Bronchial epithelial cell (primary cell): ENCODE measurements at regions not wholly inside any gene's neighbourhood (a gene's known extent, or its start where the extent isn't known, plus 50 kb on each side); places are given as distances from the start of the nearest gene placed in this dataset.

ENCODE experiments used
- DNase-seq: peaks from one replicate; pipeline ENCODE4 v3.0.0-alpha.2; 2010; ENCODE audit warnings: low read depth
- FAIRE-seq: peaks from 2 replicates; lab custom pipeline; 2011; peaks lifted over from hg19 to GRCh38; lab: Jason Lieb, UNC
- H3K27me3 ChIP-seq: 2 replicates; pipeline ENCODE4 v1.5.1; 2011; ENCODE audit warnings: low read length; ENCODE audit not compliant: control insufficient read depth, insufficient read depth
- H3K36me3 ChIP-seq: 2 replicates; pipeline ENCODE4 v1.5.1; 2011; ENCODE audit warnings: low read length; ENCODE audit not compliant: control insufficient read depth, insufficient read depth
- H3K4me3 ChIP-seq: 2 replicates; pipeline ENCODE4 v1.5.1; 2011; ENCODE audit warnings: mild to moderate bottlenecking, low read depth, low read length, control low read depth
- TF ChIP-seq, protein P1 (sequence below): IDR thresholded peaks from 2 replicates; pipeline ENCODE4 v1.5.1; 2011; ENCODE audit warnings: mild to moderate bottlenecking, moderate library complexity, low read length, control low read depth, inconsistent platforms; ENCODE audit not compliant: insufficient read depth, severe bottlenecking

GRCh38 chr1:112061056-112061455 lies 71.6 kb upstream of the KCND3 start:
- peak; percentile 64 for FAIRE-seq
- Histone ChIP-seq H3K4me3 (no peak overlapping the region), H3K27me3 (no peaks in the 10 kb centered on the region), H3K36me3 (no peaks in the 10 kb centered on the region)
- TF ChIP-seq, protein P1, sequence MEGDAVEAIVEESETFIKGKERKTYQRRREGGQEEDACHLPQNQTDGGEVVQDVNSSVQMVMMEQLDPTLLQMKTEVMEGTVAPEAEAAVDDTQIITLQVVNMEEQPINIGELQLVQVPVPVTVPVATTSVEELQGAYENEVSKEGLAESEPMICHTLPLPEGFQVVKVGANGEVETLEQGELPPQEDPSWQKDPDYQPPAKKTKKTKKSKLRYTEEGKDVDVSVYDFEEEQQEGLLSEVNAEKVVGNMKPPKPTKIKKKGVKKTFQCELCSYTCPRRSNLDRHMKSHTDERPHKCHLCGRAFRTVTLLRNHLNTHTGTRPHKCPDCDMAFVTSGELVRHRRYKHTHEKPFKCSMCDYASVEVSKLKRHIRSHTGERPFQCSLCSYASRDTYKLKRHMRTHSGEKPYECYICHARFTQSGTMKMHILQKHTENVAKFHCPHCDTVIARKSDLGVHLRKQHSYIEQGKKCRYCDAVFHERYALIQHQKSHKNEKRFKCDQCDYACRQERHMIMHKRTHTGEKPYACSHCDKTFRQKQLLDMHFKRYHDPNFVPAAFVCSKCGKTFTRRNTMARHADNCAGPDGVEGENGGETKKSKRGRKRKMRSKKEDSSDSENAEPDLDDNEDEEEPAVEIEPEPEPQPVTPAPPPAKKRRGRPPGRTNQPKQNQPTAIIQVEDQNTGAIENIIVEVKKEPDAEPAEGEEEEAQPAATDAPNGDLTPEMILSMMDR = no peak
- peak; percentile 84 for DNase-seq

DNA sequence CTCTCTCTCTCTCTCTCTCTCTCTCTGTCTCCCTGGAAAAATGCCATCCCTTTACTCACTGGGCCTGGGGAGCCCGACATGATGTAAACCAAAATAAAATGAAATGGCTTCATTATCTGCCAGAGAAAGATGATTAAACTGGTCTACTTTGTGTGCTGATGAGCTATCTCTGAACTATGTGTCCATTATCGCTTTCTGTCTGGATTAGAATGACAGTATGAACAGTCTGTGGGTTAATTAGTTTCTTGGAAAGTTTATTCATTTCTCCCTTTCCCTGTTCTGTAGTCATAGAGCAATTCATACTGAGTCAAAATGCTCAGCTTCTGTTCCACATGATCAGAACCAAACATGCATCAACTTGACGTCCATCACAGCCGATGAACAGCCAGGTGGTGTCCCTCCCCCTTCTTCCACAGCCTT lies 72.4 kb upstream of the KCND3 start:
- TF ChIP-seq, protein P1 = no peak
- H3K27me3 ChIP-seq = no peaks in the 10 kb centered on the region
- no peak overlapping the region for H3K4me3 ChIP-seq
- no peaks in the 10 kb centered on the region for H3K36me3 ChIP-seq
- DNase-seq (peak; percentile 96), FAIRE-seq (no peak)

DNA sequence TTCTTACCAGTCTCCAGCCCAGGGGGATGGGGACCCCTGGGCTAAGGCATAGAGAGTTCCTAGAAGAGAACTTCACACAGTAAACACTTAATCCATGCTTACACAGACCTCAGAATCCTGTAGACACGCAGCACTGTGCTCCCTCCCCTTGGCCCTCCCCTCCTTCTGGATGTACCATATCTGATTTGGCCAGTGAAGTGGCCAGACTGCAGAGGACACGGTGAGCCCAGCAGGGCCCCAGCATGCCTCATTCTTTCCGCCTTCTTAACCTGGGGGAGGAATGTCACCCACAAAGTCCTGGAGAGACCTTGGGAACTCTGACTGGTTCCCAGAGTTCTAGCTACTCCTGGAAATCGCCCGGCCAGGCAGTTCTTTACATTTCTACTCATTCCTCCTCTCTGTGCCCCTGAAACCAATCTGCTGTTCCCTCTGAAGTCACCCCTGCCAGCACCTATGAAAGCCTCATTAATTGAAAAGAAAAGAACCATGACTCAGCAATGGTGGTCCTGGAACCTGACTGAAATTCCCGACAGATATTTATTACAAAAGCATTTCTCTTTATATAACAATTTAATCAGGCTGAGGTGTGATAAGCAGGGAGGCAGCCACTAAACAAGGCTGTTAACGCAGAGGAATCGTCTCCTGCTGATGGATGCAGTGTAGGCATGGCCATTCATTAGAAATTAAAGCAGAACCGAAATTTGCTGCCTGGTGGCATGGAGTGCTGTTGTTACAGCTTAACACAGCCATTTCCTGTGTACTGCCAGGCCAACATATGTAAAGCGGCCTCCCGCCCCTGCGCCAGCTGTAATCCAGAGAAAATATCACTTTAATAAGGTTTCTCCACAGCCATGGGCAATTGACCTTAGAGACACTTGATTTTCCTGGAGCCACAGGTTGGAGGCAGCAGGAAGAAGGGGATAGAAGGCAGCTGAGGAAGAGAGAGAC lies 74.6 kb upstream of the KCND3 start:
- TF ChIP-seq, protein P1 = no peak
- Histone ChIP-seq H3K36me3 (no peaks in the 10 kb centered on the region), H3K27me3 (no peaks in the 10 kb centered on the region), H3K4me3 (no peak overlapping the region)
- DNase-seq (no peak), FAIRE-seq (no peak)

DNA sequence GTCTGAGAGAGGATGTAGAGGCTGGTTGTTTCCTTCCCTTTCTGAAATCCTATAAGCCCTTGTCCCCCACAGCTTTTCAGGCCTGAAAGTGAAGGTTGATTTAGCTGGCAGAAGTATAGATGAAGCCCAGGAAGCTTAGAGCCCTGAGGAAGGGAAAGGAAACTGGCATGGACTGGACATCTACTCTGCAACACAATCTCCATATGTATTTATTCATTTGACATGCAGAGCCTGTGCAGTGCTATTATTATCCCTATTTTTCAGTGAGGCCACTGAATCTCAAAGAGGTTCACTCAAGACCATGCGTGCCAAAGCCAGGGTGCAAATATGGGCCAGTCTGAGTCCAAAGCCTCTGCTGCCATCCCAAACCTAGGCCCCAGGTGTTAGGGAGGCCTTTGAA lies 78.5 kb upstream of the KCND3 start:
- Histone ChIP-seq H3K4me3 (no peak overlapping the region), H3K27me3 (no peaks in the 10 kb centered on the region), H3K36me3 (no peaks in the 10 kb centered on the region)
- DNase-seq (no peak), FAIRE-seq (no peak)
- TF ChIP-seq, protein P1 = no peak

DNA sequence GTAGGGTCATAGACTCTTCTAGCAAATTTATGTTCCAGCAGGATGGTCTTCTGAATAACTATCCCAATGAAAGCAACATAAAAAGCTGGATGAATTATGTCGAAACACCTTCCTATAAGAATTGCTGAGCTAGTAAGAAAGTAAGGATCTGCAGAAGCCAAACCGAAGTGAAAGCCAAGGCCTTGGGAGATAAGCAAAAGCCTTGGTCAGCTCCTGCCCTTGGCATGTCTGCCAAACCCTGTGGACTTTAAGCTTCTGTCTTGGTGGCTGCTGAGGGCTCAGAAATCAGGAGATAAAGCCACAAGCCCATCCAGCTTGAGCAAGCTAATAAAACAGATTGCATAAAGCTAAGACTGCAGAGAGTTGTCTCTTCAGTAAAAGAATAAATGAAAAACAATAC lies 81.2 kb upstream of the KCND3 start:
- DNase-seq (no peak), FAIRE-seq (no peak)
- TF ChIP-seq, protein P1 = no peak
- Histone ChIP-seq H3K27me3 (no peaks in the 10 kb centered on the region), H3K36me3 (no peaks in the 10 kb centered on the region), H3K4me3 (no peak overlapping the region)
